ENCODE measurements at regions not wholly inside any gene's neighbourhood (a gene's known extent, or its start where the extent isn't known, plus 50 kb on each side); places are given as distances from the start of the nearest gene placed in this dataset.

DNA sequence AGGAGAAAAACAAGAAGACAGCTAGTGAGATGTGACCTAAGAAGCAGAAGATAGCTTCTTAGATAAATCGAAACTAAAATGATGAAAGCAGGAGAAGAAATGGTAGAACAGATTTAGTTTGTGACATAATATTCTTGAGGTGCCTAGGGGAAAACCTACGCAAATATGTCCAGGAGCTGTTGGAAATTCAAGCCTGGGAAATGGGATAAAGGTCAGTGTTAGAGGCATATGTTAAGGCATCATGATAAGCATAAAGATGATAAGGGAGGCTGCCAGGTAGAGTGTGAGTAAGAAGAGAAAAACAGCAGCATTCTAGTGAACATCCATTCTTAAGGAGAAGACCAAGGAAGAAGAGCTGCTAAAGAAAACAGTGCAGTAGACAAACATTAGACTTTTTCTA, 109.6 kb upstream of the LGR5 start:
- TF ChIP-seq EZH2 (IDR thresholded peaks at IDR 0.05; ENCODE audit: low read length, missing control alignments), result no peak
- TF ChIP-seq, protein P1, sequence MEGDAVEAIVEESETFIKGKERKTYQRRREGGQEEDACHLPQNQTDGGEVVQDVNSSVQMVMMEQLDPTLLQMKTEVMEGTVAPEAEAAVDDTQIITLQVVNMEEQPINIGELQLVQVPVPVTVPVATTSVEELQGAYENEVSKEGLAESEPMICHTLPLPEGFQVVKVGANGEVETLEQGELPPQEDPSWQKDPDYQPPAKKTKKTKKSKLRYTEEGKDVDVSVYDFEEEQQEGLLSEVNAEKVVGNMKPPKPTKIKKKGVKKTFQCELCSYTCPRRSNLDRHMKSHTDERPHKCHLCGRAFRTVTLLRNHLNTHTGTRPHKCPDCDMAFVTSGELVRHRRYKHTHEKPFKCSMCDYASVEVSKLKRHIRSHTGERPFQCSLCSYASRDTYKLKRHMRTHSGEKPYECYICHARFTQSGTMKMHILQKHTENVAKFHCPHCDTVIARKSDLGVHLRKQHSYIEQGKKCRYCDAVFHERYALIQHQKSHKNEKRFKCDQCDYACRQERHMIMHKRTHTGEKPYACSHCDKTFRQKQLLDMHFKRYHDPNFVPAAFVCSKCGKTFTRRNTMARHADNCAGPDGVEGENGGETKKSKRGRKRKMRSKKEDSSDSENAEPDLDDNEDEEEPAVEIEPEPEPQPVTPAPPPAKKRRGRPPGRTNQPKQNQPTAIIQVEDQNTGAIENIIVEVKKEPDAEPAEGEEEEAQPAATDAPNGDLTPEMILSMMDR (conservative IDR thresholded peaks at IDR 0.05 in 1 of 2, IDR thresholded peaks at IDR 0.05 in 1 of 2; ENCODE audit: low read depth in 1 of 2, low read length in 2 of 2), result no peak
- H3K9ac ChIP-seq (ENCODE audit: insufficient read depth, low read length), result no peak overlapping the region
- no peaks in the 10 kb centered on the region for H3K79me2 ChIP-seq (ENCODE audit: control insufficient read depth, insufficient read depth, low read length)
- no peaks in the 10 kb centered on the region for H3K36me3 ChIP-seq (ENCODE audit: control insufficient read depth, insufficient read depth, low read length)
- H3K4me1 ChIP-seq (ENCODE audit: control insufficient read depth, extremely low read depth, insufficient read depth, low read length), result no peaks in the 10 kb centered on the region
- no peak overlapping the region for H3K27ac ChIP-seq (ENCODE audit: insufficient read depth, low read length)
- H3K4me2 ChIP-seq (ENCODE audit: extremely low read depth, insufficient read depth, low read length), result no peak overlapping the region
- DNase-seq (ENCODE audit: low read depth in 2 of 2), result no peak
- no peaks in the 10 kb centered on the region for H4K20me1 ChIP-seq (ENCODE audit: control insufficient read depth, extremely low read depth, insufficient read depth, low read length)
- no peaks in the 10 kb centered on the region for H3K27me3 ChIP-seq (ENCODE audit: control insufficient read depth, insufficient read depth, low read length)
- H3K4me3 ChIP-seq (replicated peaks in 1 of 4; ENCODE audit: control extremely low read depth in 1 of 4, insufficient read depth in 1 of 4, low read depth in 3 of 4, low read length in 4 of 4), result no peak overlapping the region
- no peak overlapping the region for H2AFZ ChIP-seq (ENCODE audit: low read length)
- H3K9me3 ChIP-seq (ENCODE audit: control insufficient read depth, insufficient read depth, low read depth, low read length), result no peaks in the 10 kb centered on the region

DNA sequence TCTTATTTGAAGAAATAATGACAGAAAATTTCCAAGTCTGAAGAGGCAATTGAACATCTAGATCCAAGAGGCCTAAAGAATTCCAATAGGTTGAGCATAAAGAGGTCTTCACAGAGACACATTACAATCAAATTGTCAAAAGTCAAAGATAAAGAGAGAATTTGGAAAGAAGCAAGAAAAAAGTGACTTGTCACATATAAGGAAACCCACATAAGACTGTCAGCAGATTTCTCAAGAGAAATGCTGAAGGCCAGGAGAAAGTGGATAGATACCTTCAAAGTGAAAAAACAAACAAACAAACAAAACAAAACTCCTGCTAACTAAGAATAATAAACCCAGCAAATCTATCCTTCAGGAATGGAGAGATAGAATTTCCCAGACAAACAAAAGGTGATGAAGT, 118.1 kb upstream of the LGR5 start:
- Histone ChIP-seq H3K4me1 (ENCODE audit: control insufficient read depth, extremely low read depth, insufficient read depth, low read length) (no peaks in the 10 kb centered on the region), H4K20me1 (ENCODE audit: control insufficient read depth, extremely low read depth, insufficient read depth, low read length) (no peaks in the 10 kb centered on the region), H2AFZ (ENCODE audit: low read length) (no peak overlapping the region), H3K27ac (ENCODE audit: insufficient read depth, low read length) (no peak overlapping the region), H3K27me3 (ENCODE audit: control insufficient read depth, insufficient read depth, low read length) (no peaks in the 10 kb centered on the region), H3K4me2 (ENCODE audit: extremely low read depth, insufficient read depth, low read length) (no peak overlapping the region), H3K79me2 (ENCODE audit: control insufficient read depth, insufficient read depth, low read length) (no peaks in the 10 kb centered on the region), H3K36me3 (ENCODE audit: control insufficient read depth, insufficient read depth, low read length) (no peaks in the 10 kb centered on the region), H3K9me3 (ENCODE audit: control insufficient read depth, insufficient read depth, low read depth, low read length) (no peaks in the 10 kb centered on the region), H3K9ac (ENCODE audit: insufficient read depth, low read length) (no peak overlapping the region), H3K4me3 (replicated peaks in 1 of 4; ENCODE audit: control extremely low read depth in 1 of 4, insufficient read depth in 1 of 4, low read depth in 3 of 4, low read length in 4 of 4) (no peak overlapping the region)
- no peak for DNase-seq (ENCODE audit: low read depth in 2 of 2)
- TF ChIP-seq, protein P1 (conservative IDR thresholded peaks at IDR 0.05 in 1 of 2, IDR thresholded peaks at IDR 0.05 in 1 of 2; ENCODE audit: low read depth in 1 of 2, low read length in 2 of 2), result no peak
- no peak for TF ChIP-seq EZH2 (IDR thresholded peaks at IDR 0.05; ENCODE audit: low read length, missing control alignments)

DNA sequence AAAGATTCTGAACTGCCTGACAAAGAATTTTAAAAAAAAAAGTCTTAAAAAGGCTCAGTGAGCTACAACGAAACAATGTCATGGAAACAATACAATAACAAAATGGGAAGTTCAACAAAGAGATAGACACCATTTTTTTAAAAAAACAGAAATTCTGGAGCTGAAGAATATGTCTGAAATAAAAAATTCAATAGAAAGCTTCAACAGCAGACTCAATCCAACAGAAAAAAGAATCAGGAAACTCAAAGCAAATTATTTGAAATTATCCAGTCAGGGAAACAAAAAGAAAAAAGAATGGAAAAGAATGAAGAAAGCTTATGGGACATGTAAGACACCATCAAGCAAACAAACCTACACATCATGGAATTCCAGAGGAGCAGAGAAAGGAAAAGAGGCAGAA, 118.5 kb upstream of the LGR5 start:
- Histone ChIP-seq H3K79me2 (ENCODE audit: control insufficient read depth, insufficient read depth, low read length) (no peaks in the 10 kb centered on the region), H2AFZ (ENCODE audit: low read length) (no peak overlapping the region), H3K4me2 (ENCODE audit: extremely low read depth, insufficient read depth, low read length) (no peak overlapping the region), H3K27ac (ENCODE audit: insufficient read depth, low read length) (no peak overlapping the region), H3K4me1 (ENCODE audit: control insufficient read depth, extremely low read depth, insufficient read depth, low read length) (no peaks in the 10 kb centered on the region), H3K27me3 (ENCODE audit: control insufficient read depth, insufficient read depth, low read length) (no peaks in the 10 kb centered on the region), H3K9ac (ENCODE audit: insufficient read depth, low read length) (no peak overlapping the region), H4K20me1 (ENCODE audit: control insufficient read depth, extremely low read depth, insufficient read depth, low read length) (no peaks in the 10 kb centered on the region), H3K9me3 (ENCODE audit: control insufficient read depth, insufficient read depth, low read depth, low read length) (no peaks in the 10 kb centered on the region), H3K4me3 (replicated peaks in 1 of 4; ENCODE audit: control extremely low read depth in 1 of 4, insufficient read depth in 1 of 4, low read depth in 3 of 4, low read length in 4 of 4) (no peak overlapping the region), H3K36me3 (ENCODE audit: control insufficient read depth, insufficient read depth, low read length) (no peaks in the 10 kb centered on the region)
- DNase-seq (ENCODE audit: low read depth in 2 of 2), result no peak
- TF ChIP-seq, protein P1 (conservative IDR thresholded peaks at IDR 0.05 in 1 of 2, IDR thresholded peaks at IDR 0.05 in 1 of 2; ENCODE audit: low read depth in 1 of 2, low read length in 2 of 2), result no peak
- no peak for TF ChIP-seq EZH2 (IDR thresholded peaks at IDR 0.05; ENCODE audit: low read length, missing control alignments)

Measured in fibroblast of lung (primary cell).